ENCODE measurements at regions not wholly inside any gene's neighbourhood (a gene's known extent, or its start where the extent isn't known, plus 50 kb on each side); places are given as distances from the start of the nearest gene placed in this dataset.
A peak's percentile ranks its signal among the peaks of the same experiment; 100 is the strongest.

GRCh38 chr6:22467645-22468044 is 101.7 kb upstream of the HDGFL1 start:
- no peak for DNase-seq (ENCODE audit: low read depth)

GRCh38 chr6:22468256-22468965 is 101.0 kb upstream of the HDGFL1 start:
- DNase-seq (ENCODE audit: low read depth): no peak

GRCh38 chr6:22470454-22471131 is 98.8 kb upstream of the HDGFL1 start:
- no peak for DNase-seq (ENCODE audit: low read depth)

DNA sequence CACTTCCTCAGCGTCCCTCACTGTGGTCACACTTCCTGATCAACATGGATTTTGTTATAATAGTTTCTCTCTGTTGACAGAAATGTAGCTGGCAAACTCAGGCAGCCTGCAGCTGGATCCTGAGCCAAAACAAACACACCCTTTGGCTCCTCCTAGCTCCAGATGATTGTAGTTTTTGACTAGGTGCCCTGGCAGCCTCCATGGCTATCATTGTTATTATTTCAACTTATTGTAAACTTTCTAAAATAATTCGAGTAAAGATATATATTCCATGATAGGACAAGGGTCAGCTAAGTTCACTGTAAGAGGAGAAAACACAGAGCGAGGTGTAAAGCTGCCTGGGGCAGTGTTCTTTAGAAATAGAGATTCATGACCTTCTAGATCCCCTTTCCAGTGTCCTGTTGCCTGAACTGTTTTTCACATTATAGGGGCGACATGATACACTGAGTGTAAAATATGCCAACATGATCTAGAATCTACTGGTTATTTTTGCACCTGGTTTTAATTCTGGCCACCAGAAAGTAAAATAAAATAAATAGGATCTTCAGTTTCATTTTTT is 98.2 kb upstream of the HDGFL1 start:
- peak; percentile 27 for DNase-seq (ENCODE audit: low read depth)

DNA sequence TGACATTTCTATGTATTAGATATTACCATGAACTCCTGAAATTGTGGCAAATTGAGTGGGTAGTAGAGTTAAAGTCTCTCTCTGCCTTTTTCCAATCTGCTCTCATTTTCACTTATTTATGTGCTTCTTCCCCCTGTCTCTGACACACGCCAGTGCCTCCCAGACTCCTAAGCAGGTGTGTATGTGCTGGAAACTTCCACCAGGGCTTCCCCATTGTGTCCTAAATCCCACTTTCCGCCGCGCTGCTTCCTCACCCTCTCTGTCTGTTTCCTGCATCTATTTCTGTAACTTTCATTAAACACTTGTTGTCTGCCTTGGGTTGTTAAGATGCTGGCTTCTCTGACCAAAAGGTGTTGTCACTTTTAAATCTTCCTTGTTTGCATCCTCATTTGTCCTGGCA is 97.6 kb upstream of the HDGFL1 start:
- DNase-seq (ENCODE audit: low read depth): no peak

DNA sequence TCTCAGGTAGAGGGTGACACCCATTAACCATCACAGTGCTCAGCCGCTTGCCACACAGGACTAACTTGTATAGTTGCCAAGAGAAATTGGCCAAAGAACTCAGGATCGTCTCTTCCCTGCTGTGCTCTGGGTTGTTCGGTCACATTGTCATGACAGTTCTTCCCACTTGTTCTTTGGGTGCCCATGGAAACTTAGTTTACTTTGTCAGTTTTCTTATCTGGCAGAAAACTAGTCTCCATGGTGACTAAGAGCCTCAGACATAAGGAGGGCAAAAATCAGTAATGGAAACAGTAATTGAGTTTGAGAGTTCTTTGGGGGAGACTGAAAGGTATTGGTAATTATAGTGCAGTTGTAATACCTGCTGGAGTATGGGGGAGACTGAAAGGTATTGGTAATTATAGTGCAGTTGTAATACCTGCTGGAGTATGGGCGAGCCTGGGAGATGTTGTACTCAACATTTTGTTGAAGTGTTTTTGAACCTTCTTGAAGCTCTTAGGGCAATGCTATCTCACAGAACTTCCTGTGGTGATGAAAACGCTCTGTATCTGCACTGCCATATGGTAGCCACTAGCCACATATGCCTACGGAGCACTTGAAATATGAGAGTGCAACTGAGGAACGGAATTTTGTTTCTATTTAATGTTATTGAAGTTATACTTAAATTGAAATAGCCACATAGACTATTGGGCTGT is 95.2 kb upstream of the HDGFL1 start:
- no peak for DNase-seq (ENCODE audit: low read depth)

DNA sequence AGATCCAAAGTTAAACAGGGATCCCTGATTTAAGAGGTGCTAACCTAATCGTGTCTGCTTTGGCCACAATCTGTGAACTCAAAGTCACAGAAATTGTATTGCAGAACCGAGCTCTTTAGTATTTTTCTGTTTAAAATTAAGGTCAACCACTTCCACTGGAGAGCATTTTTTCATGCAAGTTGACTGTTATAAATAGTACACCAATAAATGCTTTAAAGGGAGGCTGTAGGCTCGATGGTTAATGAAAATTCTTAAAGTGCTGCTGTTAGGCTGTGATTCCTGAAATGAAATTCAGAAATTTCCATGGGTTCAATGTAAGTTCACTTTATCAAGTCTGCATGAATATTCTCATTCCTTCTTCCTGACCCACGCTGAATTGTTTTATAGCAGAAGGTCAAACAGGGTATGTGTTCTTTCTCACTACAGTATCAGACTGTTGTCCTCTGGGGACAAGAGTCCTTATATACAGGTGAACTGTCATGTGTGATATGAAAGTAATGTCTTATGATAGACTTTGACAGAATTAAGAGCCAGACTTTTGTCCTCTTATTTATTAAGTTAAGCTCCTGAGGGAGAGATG is 92.5 kb upstream of the HDGFL1 start:
- no peak for DNase-seq (ENCODE audit: low read depth)

- DNase-seq (ENCODE audit: low read depth): no peak
Observed at GRCh38 chr6:22497276-22497675, 72.1 kb upstream of the HDGFL1 start.

GRCh38 chr6:22499815-22500214 is 69.6 kb upstream of the HDGFL1 start:
- DNase-seq (ENCODE audit: low read depth): no peak

GRCh38 chr6:22506496-22506895 is 62.9 kb upstream of the HDGFL1 start:
- no peak for DNase-seq (ENCODE audit: low read depth)

GRCh38 chr6:22512686-22513427 is 56.5 kb upstream of the HDGFL1 start:
- peak; percentile 27 for DNase-seq (ENCODE audit: low read depth)

DNA sequence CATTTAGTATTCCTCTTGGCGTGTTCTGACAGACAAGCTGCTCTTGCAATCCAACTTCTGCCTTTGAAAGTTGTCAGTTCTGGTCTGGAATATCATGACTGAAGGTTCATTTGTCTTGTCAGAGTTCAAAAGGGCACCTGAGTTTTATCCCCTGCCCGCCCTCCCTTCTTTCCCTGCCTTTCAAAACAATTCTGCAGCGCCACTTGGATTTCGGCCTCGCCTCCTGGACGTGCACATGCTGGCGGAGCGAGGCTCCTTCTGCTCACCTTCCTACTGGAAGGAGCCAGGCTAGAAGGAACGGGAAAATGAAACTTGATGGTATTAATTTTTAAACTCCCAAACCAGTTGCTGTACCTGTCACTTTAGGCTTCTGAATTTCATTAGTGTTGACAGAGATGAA is 55.7 kb upstream of the HDGFL1 start:
- no peak for DNase-seq (ENCODE audit: low read depth)

GRCh38 chr6:22519237-22519636 is 50.1 kb upstream of the HDGFL1 start:
- no peak for DNase-seq (ENCODE audit: low read depth)
